ENCODE measurements at regions not wholly inside any gene's neighbourhood (a gene's known extent, or its start where the extent isn't known, plus 50 kb on each side); places are given as distances from the start of the nearest gene placed in this dataset.

- TF ChIP-seq CTCF (IDR thresholded peaks at IDR 0.05; ENCODE audit: borderline replicate concordance, extremely low read depth, low read length, poor library complexity, severe bottlenecking) (no peak), EZH2 (IDR thresholded peaks at IDR 0.05; ENCODE audit: borderline replicate concordance, low read depth, low read length, severe bottlenecking) (no peak)
Measured at GRCh38 chr1:34389974-34390373, 213.3 kb downstream of the C1orf94 start.

All from DND-41 (cell line).